Hepatocyte (in vitro differentiated cells): ENCODE measurements at regions not wholly inside any gene's neighbourhood (a gene's known extent, or its start where the extent isn't known, plus 50 kb on each side); places are given as distances from the start of the nearest gene placed in this dataset.

Experiments used
- EZH2 ChIP-seq: fragments of 200-600 bp; sonication (generic); IDR thresholded peaks from 2 replicates; pipeline ENCODE4 v1.6.1; 2016; ENCODE audit warnings: antibody characterized with exemption, mild to moderate bottlenecking, borderline replicate concordance
- EZH2phosphoT487 ChIP-seq: fragments of 200-600 bp; sonication (generic); IDR thresholded peaks from one replicate; pipeline ENCODE4 v1.6.1; 2018; ENCODE audit warnings: antibody characterized with exemption, mild to moderate bottlenecking, low read depth, moderate library complexity; ENCODE audit not compliant: unreplicated experiment, severe bottlenecking
- TF ChIP-seq, protein P1 (sequence below): fragments of 200-600 bp; sonication (generic); IDR thresholded peaks from 2 replicates; pipeline ENCODE4 v1.5.1; 2016; ENCODE audit warnings: antibody characterized with exemption, mild to moderate bottlenecking; ENCODE audit not compliant: poor library complexity

DNA sequence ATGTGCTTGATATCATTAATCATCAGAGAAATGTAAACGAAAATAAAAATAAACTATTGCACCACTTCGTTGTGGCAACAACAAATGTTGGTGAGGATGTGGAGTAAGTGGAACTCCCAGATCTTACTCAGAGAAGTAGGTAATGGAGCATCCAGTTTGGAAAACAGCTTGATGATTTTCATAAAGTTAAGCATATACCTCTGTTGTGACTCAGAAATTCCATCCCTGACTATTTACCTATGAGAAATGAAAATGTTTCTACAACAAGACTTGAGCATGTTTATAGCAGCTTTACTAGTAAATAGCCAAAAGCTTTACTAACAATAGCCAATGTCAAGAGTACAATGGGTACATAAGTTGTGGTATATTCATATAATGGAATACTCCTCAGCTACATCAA is 214.7 kb upstream of the NMUR2 start:
- TF ChIP-seq, protein P1, sequence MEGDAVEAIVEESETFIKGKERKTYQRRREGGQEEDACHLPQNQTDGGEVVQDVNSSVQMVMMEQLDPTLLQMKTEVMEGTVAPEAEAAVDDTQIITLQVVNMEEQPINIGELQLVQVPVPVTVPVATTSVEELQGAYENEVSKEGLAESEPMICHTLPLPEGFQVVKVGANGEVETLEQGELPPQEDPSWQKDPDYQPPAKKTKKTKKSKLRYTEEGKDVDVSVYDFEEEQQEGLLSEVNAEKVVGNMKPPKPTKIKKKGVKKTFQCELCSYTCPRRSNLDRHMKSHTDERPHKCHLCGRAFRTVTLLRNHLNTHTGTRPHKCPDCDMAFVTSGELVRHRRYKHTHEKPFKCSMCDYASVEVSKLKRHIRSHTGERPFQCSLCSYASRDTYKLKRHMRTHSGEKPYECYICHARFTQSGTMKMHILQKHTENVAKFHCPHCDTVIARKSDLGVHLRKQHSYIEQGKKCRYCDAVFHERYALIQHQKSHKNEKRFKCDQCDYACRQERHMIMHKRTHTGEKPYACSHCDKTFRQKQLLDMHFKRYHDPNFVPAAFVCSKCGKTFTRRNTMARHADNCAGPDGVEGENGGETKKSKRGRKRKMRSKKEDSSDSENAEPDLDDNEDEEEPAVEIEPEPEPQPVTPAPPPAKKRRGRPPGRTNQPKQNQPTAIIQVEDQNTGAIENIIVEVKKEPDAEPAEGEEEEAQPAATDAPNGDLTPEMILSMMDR: no peak
- no peak for TF ChIP-seq EZH2phosphoT487
- TF ChIP-seq EZH2: no peak
